Erythroblast (primary cell): ENCODE measurements at regions not wholly inside any gene's neighbourhood (a gene's known extent, or its start where the extent isn't known, plus 50 kb on each side); places are given as distances from the start of the nearest gene placed in this dataset.

Experiments used
- GATA1 ChIP-seq: IDR thresholded peaks from 2 replicates; pipeline ENCODE4 v1.6.1; 2011; ENCODE audit warnings: low read depth, mild to moderate bottlenecking, control low read depth, low read length, moderate library complexity
- POLR2A ChIP-seq: IDR thresholded peaks from 2 replicates; pipeline ENCODE4 v1.6.1; 2011; ENCODE audit warnings: mild to moderate bottlenecking, low read length

DNA sequence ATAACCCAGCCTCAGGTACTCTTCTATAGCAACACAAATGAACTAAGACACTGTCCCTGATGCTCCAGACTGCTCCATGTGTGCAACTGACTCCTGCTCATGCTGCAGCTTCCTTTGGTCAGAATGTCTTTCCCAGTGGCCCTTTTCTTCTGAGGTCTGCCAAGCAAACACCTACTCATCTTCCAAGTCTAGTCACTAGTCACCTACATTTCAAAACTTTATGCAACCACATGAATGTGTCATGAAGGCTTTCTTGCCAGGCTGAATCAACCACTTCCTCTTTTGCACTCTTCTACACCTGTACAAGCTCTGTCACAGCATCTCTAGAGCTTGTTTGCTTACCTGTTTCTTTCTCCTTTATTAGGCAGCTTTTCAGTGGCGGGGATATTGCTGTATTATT, 75.8 kb downstream of the LSMEM1 start:
- no peak for TF ChIP-seq POLR2A
- no peak for TF ChIP-seq GATA1
